Activated CD8-positive, alpha-beta memory T cell treated with anti-CD3 and anti-CD28 coated beads, Interleukin-2, amount 50 U/mL, for 48 hours (primary cell): ENCODE measurements at regions not wholly inside any gene's neighbourhood (a gene's known extent, or its start where the extent isn't known, plus 50 kb on each side); places are given as distances from the start of the nearest gene placed in this dataset.

Experiments
- DNase-seq: peaks from one replicate; pipeline ENCODE4 v3.0.0-alpha.2; 2020

- DNase-seq, result no peak
These were observed 335.3 kb downstream of the CTTN start for GRCh38 chr11:70733327-70734325.

GRCh38 chr11:70734379-70734778 lies 336.1 kb downstream of the CTTN start:
- no peak for DNase-seq

- no peak for DNase-seq
These were observed 336.6 kb downstream of the CTTN start for GRCh38 chr11:70734911-70735310.

- DNase-seq, result no peak
These were observed 337.6 kb downstream of the CTTN start for GRCh38 chr11:70735976-70736375.

GRCh38 chr11:70736461-70736860 lies 338.1 kb downstream of the CTTN start:
- no peak for DNase-seq

GRCh38 chr11:70736937-70737640 lies 338.8 kb downstream of the CTTN start:
- DNase-seq, result no peak

GRCh38 chr11:70737816-70738630 lies 339.7 kb downstream of the CTTN start:
- DNase-seq, result no peak

GRCh38 chr11:70738661-70739060 lies 340.3 kb downstream of the CTTN start:
- no peak for DNase-seq

GRCh38 chr11:70739091-70739490 lies 340.8 kb downstream of the CTTN start:
- no peak for DNase-seq

- no peak for DNase-seq
These were observed 341.6 kb downstream of the CTTN start for GRCh38 chr11:70739811-70740487.

GRCh38 chr11:70740488-70740851 lies 342.1 kb downstream of the CTTN start:
- no peak for DNase-seq

- no peak for DNase-seq
These were observed 342.8 kb downstream of the CTTN start for GRCh38 chr11:70741085-70741484.

- no peak for DNase-seq
These were observed 344.4 kb downstream of the CTTN start for GRCh38 chr11:70742553-70743291.

GRCh38 chr11:70743329-70743728 lies 345.0 kb downstream of the CTTN start:
- DNase-seq, result no peak

GRCh38 chr11:70743941-70744351 lies 345.6 kb downstream of the CTTN start:
- no peak for DNase-seq

- no peak for DNase-seq
These were observed 346.3 kb downstream of the CTTN start for GRCh38 chr11:70744396-70745185.

- no peak for DNase-seq
These were observed 347.1 kb downstream of the CTTN start for GRCh38 chr11:70745451-70745850.

- DNase-seq, result no peak
These were observed 347.6 kb downstream of the CTTN start for GRCh38 chr11:70745941-70746340.

- DNase-seq, result no peak
These were observed 348.0 kb downstream of the CTTN start for GRCh38 chr11:70746351-70746750.

GRCh38 chr11:70747285-70747684 lies 349.0 kb downstream of the CTTN start:
- DNase-seq, result no peak

- no peak for DNase-seq
These were observed 349.6 kb downstream of the CTTN start for GRCh38 chr11:70747921-70748320.
